H9 (cell line): ENCODE measurements at regions not wholly inside any gene's neighbourhood (a gene's known extent, or its start where the extent isn't known, plus 50 kb on each side); places are given as distances from the start of the nearest gene placed in this dataset.

Source experiments
- DNase-seq: peaks from one replicate; pipeline ENCODE4 v3.0.0-alpha.2; 2017
- H2AFZ ChIP-seq: one replicate; pipeline ENCODE4 v1.6.1; 2013; ENCODE audit warnings: mild to moderate bottlenecking, low read length, control low read depth, moderate library complexity
- H2AK5ac ChIP-seq: 2 replicates; pipeline ENCODE4 v1.6.1; 2013; ENCODE audit warnings: low read length, control low read depth, mixed read lengths; ENCODE audit not compliant: insufficient read length
- H2BK120ac ChIP-seq: one replicate; pipeline ENCODE4 v1.6.1; 2013; ENCODE audit warnings: low read depth, mild to moderate bottlenecking, low read length, control low read depth, inconsistent platforms; ENCODE audit not compliant: poor library complexity, severe bottlenecking
- H2BK12ac ChIP-seq: 2 replicates; pipeline ENCODE4 v1.6.1; 2013; ENCODE audit warnings: low read length, control low read depth, mixed read lengths, low read depth; ENCODE audit not compliant: insufficient read length
- H2BK15ac ChIP-seq: 2 replicates; pipeline ENCODE4 v1.6.1; 2013; ENCODE audit warnings: low read depth, low read length, control low read depth
- H2BK20ac ChIP-seq: one replicate; pipeline ENCODE4 v1.6.1; 2013; ENCODE audit warnings: low read depth, mild to moderate bottlenecking, low read length, control low read depth, inconsistent platforms; ENCODE audit not compliant: poor library complexity, severe bottlenecking
- H2BK5ac ChIP-seq: 2 replicates; pipeline ENCODE4 v1.6.1; 2013; ENCODE audit warnings: low read length, control low read depth, mixed read lengths; ENCODE audit not compliant: insufficient read length
- H3K14ac ChIP-seq: 2 replicates; pipeline ENCODE4 v1.6.1; 2013; ENCODE audit warnings: low read length, control low read depth; ENCODE audit not compliant: insufficient read depth
- H3K18ac ChIP-seq: 2 replicates; pipeline ENCODE4 v1.6.1; 2013; ENCODE audit warnings: low read depth, mild to moderate bottlenecking, mixed read lengths, low read length, control low read depth; ENCODE audit not compliant: insufficient read length
- H3K23ac ChIP-seq: 2 replicates; pipeline ENCODE4 v1.6.1; 2013; ENCODE audit warnings: low read length, control low read depth, mixed read lengths, low read depth; ENCODE audit not compliant: insufficient read length
- H3K23me2 ChIP-seq: 2 replicates; pipeline ENCODE4 v1.6.1; 2013; ENCODE audit warnings: low read depth, mild to moderate bottlenecking, mixed read lengths, low read length, control low read depth; ENCODE audit not compliant: insufficient read length, poor library complexity, severe bottlenecking
- H3K27ac ChIP-seq: 2 replicates; pipeline ENCODE4 v1.5.1; 2013; ENCODE audit warnings: low read length, control low read depth, mixed read lengths, low read depth; ENCODE audit not compliant: insufficient read length
- H3K27me3 ChIP-seq: 2 replicates; pipeline ENCODE4 v1.6.1; 2013; ENCODE audit warnings: low read length, control low read depth, inconsistent platforms; ENCODE audit not compliant: insufficient read depth
- H3K4ac ChIP-seq: 2 replicates; pipeline ENCODE4 v1.6.1; 2013; ENCODE audit warnings: low read depth, mild to moderate bottlenecking, control low read depth, inconsistent platforms, low read length, moderate library complexity
- H3K4me1 ChIP-seq: 2 replicates; pipeline ENCODE4 v1.6.1; 2013; ENCODE audit warnings: low read length, control low read depth, inconsistent platforms; ENCODE audit not compliant: insufficient read depth
- H3K4me2 ChIP-seq: 2 replicates; pipeline ENCODE4 v1.6.1; 2013; ENCODE audit warnings: low read length, control low read depth, mixed read lengths; ENCODE audit not compliant: insufficient read length, insufficient read depth
- H3K56ac ChIP-seq: 2 replicates; pipeline ENCODE4 v1.6.1; 2013; ENCODE audit warnings: low read depth, mild to moderate bottlenecking, mixed read lengths, low read length, control low read depth; ENCODE audit not compliant: insufficient read length
- H3K79me1 ChIP-seq: 2 replicates; pipeline ENCODE4 v1.6.1; 2013; ENCODE audit warnings: low read depth, mild to moderate bottlenecking, moderate library complexity, low read length, control low read depth, inconsistent platforms; ENCODE audit not compliant: insufficient read depth, poor library complexity, severe bottlenecking
- H3K79me2 ChIP-seq: 2 replicates; pipeline ENCODE4 v1.6.1; 2013; ENCODE audit warnings: low read length, control low read depth, inconsistent platforms; ENCODE audit not compliant: insufficient read depth
- H3K9ac ChIP-seq: 2 replicates; pipeline ENCODE4 v1.6.1; 2013; ENCODE audit warnings: low read length, control low read depth, mixed read lengths; ENCODE audit not compliant: insufficient read length; ENCODE audit errors: extremely low read depth
- H3K9me3 ChIP-seq: one replicate; pipeline ENCODE4 v1.6.1; 2013; ENCODE audit warnings: low read depth, low read length, inconsistent platforms; ENCODE audit not compliant: control insufficient read depth
- H3T11ph ChIP-seq: one replicate; pipeline ENCODE4 v1.6.1; 2013; ENCODE audit warnings: mild to moderate bottlenecking, low read length, control low read depth, inconsistent platforms
- H4K20me1 ChIP-seq: one replicate; pipeline ENCODE4 v1.6.1; 2013; ENCODE audit not compliant: control insufficient read depth, insufficient read length, insufficient read depth
- H4K5ac ChIP-seq: 2 replicates; pipeline ENCODE4 v1.6.1; 2013; ENCODE audit warnings: low read depth, mild to moderate bottlenecking, mixed read lengths, low read length, control low read depth; ENCODE audit not compliant: insufficient read length
- H4K8ac ChIP-seq: replicated peaks from 2 replicates; pipeline ENCODE4 v1.6.1; 2013; ENCODE audit warnings: low read length, control low read depth, mixed read lengths, low read depth; ENCODE audit not compliant: insufficient read length
- H4K91ac ChIP-seq: 2 replicates; pipeline ENCODE4 v1.6.1; 2013; ENCODE audit warnings: low read depth, mild to moderate bottlenecking, moderate library complexity, mixed read lengths, low read length, control low read depth; ENCODE audit not compliant: insufficient read length
- H3K27ac Mint-ChIP-seq, 3 experiments: 2 replicates in 2 of 3; 3 replicates in 1 of 3; pipeline ENCODE4 v1.8.0; 2020 to 2021; ENCODE audit warnings: mixed read lengths in 3 of 3, mild to moderate bottlenecking in 1 of 3, moderate library complexity in 1 of 3
- H3K27me3 Mint-ChIP-seq: 2 replicates; pipeline ENCODE4 v1.8.0; 2021; ENCODE audit warnings: low read depth, mild to moderate bottlenecking, moderate library complexity, mixed read lengths
- H3K36me3 Mint-ChIP-seq, 3 experiments: 2 replicates in 2 of 3; 3 replicates in 1 of 3; pipeline ENCODE4 v1.8.0; 2020 to 2021; ENCODE audit warnings: low read depth in 3 of 3, mixed read lengths in 3 of 3; ENCODE audit not compliant: insufficient read depth in 1 of 3
- H3K4me1 Mint-ChIP-seq, 2 experiments: 2 replicates each; pipeline ENCODE4 v1.8.0; 2020; ENCODE audit warnings: mixed read lengths in 2 of 2
- H3K4me3 Mint-ChIP-seq, 2 experiments: 2 replicates in 1 of 2; 3 replicates in 1 of 2; pipeline ENCODE4 v1.8.0; 2020 to 2021; ENCODE audit warnings: mild to moderate bottlenecking in 2 of 2, mixed read lengths in 2 of 2, moderate library complexity in 1 of 2
- H3K9me3 Mint-ChIP-seq, 2 experiments: 2 replicates in 1 of 2; 3 replicates in 1 of 2; pipeline ENCODE4 v1.8.0; 2020; ENCODE audit warnings: mild to moderate bottlenecking in 2 of 2, mixed read lengths in 2 of 2, moderate library complexity in 1 of 2
- CTCF ChIP-seq: fragments of 200-600 bp; sonication (generic); conservative IDR thresholded peaks from 3 replicates; pipeline ENCODE4 v1.8.0; 2021; ENCODE audit warnings: antibody characterized with exemption, mild to moderate bottlenecking
- WGBS: extraction: QIAGEN DNeasy Blood & Tissue Kit; methylation state at CpG from one replicate; pipeline ENCODE4 v1.1.7; 2013; ENCODE audit warnings: missing lambda C conversion rate, low lambda C conversion rate, mixed read lengths; ENCODE audit not compliant: insufficient read length; ENCODE audit errors: extremely low coverage; 5-methylcytosine and 5-hydroxymethylcytosine counted together

- no peak overlapping the region for H2AFZ ChIP-seq
- H3K56ac ChIP-seq: no peak overlapping the region
- no peak overlapping the region for H3K27ac ChIP-seq
- no peak overlapping the region for H2BK20ac ChIP-seq
- H3K23me2 ChIP-seq: no peaks in the 10 kb centered on the region
- H2BK5ac ChIP-seq: no peak overlapping the region
- H4K5ac ChIP-seq: no peak overlapping the region
- H3K14ac ChIP-seq: no peak overlapping the region
- no peak overlapping the region for H2BK120ac ChIP-seq
- H3K79me2 ChIP-seq: no peaks in the 10 kb centered on the region
- no peaks in the 10 kb centered on the region for H3K79me1 ChIP-seq
- H2BK15ac ChIP-seq: no peak overlapping the region
- no peak overlapping the region for H3K4me2 ChIP-seq
- no peak overlapping the region for H3T11ph ChIP-seq
- no peaks in the 10 kb centered on the region for H3K4me1 ChIP-seq
- peaks cover 8 to 11% of the 10 kb centered on the region in 2 experiments for H3K4me1 Mint-ChIP-seq
- H3K9me3 ChIP-seq: no peaks in the 10 kb centered on the region
- WGBS: no CpG with 5 or more reads among the region's 9 CpGs
- H3K4me3 Mint-ChIP-seq: no peak overlapping the region
- H2AK5ac ChIP-seq: no peak overlapping the region
- no peaks in the 10 kb centered on the region for H3K27me3 Mint-ChIP-seq
- no peak overlapping the region for H3K23ac ChIP-seq
- no peak overlapping the region for H4K91ac ChIP-seq
- TF ChIP-seq CTCF: no peak
- no peak overlapping the region for H3K18ac ChIP-seq
- DNase-seq: no peak
- no peak overlapping the region for H3K4ac ChIP-seq
- no peaks in the 10 kb centered on the region for H3K27me3 ChIP-seq
- peak overlapping the region in 1 of 3 experiments; percentile 13; a peak in 2 of 7 replicates for H3K27ac Mint-ChIP-seq
- H3K9ac ChIP-seq: no peak overlapping the region
- no peak overlapping the region for H2BK12ac ChIP-seq
- H4K8ac ChIP-seq: no peak overlapping the region
- no peaks in the 10 kb centered on the region for H4K20me1 ChIP-seq
- H3K9me3 Mint-ChIP-seq: peaks cover 0 to 4% of the 10 kb centered on the region in 2 experiments; a peak in 2 of 5 replicates
- no peaks in the 10 kb centered on the region; a peak in 1 of 7 replicates for H3K36me3 Mint-ChIP-seq
Measured at GRCh38 chr13:84446972-84447639, 564.8 kb upstream of the SLITRK1 start.
